ENCODE measurements at regions not wholly inside any gene's neighbourhood (a gene's known extent, or its start where the extent isn't known, plus 50 kb on each side); places are given as distances from the start of the nearest gene placed in this dataset.

DNA sequence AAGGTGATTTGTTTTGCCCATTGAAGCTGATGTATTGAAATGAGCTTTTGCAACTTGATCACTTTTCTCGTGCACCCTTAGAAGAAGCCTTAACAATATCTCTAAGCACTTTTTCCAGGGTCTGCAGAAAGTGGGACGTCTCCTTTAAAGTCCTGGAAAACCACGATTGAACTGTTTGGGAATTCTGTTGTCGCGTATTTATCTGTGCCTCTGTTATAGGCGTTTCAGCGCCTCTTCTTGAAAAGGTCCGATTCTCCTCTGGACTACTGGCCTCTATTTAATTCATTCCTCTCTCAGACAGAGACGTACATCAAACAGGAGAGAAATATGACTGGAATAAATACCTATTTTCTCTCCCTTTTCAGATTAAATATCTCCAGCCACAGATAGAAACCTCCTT lies 262.4 kb upstream of the PSMD7 start:
- no peak overlapping the region for H3K4me3 ChIP-seq (ENCODE audit: control insufficient read depth in 2 of 3, extremely low read depth in 1 of 3, insufficient read depth in 2 of 3, low read depth in 1 of 3, low read length in 3 of 3)
- H3K27ac ChIP-seq (ENCODE audit: control insufficient read depth, insufficient read depth, low read length): no peak overlapping the region
- peaks cover 3% of the 10 kb centered on the region for H3K27me3 ChIP-seq (ENCODE audit: control insufficient read depth, extremely low read depth, insufficient read depth, low read length)
- no peaks in the 10 kb centered on the region for H3K9me1 ChIP-seq (ENCODE audit: control insufficient read depth, extremely low read depth, insufficient read depth, low read length)
- no peak overlapping the region for H3K9ac ChIP-seq (ENCODE audit: control insufficient read depth, extremely low read depth, insufficient read depth, low read length)
- dilution Hi-C loops (cut with MboI; ENCODE audit: extremely low pct_ligation_motif_present, low sequenced_read_pairs): no loop called here
- H4K20me1 ChIP-seq (ENCODE audit: control insufficient read depth, extremely low read depth, insufficient read depth, low read length): no peaks in the 10 kb centered on the region
- no peak for DNase-seq (ENCODE audit: low read depth, low spot score)
- FAIRE-seq: no peak
- TF ChIP-seq, protein P1, sequence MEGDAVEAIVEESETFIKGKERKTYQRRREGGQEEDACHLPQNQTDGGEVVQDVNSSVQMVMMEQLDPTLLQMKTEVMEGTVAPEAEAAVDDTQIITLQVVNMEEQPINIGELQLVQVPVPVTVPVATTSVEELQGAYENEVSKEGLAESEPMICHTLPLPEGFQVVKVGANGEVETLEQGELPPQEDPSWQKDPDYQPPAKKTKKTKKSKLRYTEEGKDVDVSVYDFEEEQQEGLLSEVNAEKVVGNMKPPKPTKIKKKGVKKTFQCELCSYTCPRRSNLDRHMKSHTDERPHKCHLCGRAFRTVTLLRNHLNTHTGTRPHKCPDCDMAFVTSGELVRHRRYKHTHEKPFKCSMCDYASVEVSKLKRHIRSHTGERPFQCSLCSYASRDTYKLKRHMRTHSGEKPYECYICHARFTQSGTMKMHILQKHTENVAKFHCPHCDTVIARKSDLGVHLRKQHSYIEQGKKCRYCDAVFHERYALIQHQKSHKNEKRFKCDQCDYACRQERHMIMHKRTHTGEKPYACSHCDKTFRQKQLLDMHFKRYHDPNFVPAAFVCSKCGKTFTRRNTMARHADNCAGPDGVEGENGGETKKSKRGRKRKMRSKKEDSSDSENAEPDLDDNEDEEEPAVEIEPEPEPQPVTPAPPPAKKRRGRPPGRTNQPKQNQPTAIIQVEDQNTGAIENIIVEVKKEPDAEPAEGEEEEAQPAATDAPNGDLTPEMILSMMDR (optimal IDR thresholded peaks at IDR 0.05 in 1 of 3, IDR thresholded peaks at IDR 0.05 in 1 of 3, conservative IDR thresholded peaks at IDR 0.05 in 1 of 3; ENCODE audit: extremely low read depth in 1 of 3, insufficient read depth in 2 of 3, low read length in 3 of 3): no peak
- TF ChIP-seq EZH2 (IDR thresholded peaks at IDR 0.05; ENCODE audit: low read length): no peak
- H3K9me3 ChIP-seq (ENCODE audit: control insufficient read depth, low read depth, low read length): no peaks in the 10 kb centered on the region
- no peaks in the 10 kb centered on the region for H3K79me2 ChIP-seq (ENCODE audit: control insufficient read depth, insufficient read depth, low read length)
- H3K4me2 ChIP-seq (ENCODE audit: control insufficient read depth, extremely low read depth, insufficient read depth, low read depth, low read length): no peak overlapping the region
- H2AFZ ChIP-seq (ENCODE audit: control insufficient read depth, low read length): no peak overlapping the region
- no peaks in the 10 kb centered on the region for H3K36me3 ChIP-seq (ENCODE audit: control insufficient read depth in 2 of 2, extremely low read depth in 1 of 2, insufficient read depth in 2 of 2, low read length in 2 of 2)
- H3K4me1 ChIP-seq (ENCODE audit: control insufficient read depth, extremely low read depth, insufficient read depth, low read length): no peaks in the 10 kb centered on the region

DNA sequence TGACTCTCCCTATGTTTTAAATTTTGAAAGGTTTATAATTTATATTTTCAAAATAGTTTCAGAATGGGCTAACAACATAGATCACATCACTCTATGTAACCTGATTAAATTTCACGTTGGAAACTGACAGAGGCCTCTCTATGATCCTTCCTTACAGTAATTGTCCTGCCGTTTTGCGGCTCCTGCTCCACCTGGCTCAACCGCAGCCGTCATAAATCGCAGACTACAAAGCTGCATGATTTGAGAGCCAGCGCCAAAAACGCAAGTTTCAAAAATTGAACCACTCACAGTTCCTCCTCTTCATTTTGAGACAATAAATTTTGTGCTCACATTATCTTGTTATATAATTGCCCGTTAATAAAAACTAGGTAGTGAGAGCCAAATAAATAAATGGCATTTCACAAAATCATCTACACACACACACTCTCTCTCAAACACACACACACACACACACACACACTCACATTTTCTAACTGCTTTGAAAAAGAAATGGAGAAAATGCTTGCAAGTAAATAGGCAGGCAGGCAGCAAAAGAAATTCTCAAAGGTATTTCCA lies 263.1 kb upstream of the PSMD7 start:
- Histone ChIP-seq H4K20me1 (ENCODE audit: control insufficient read depth, extremely low read depth, insufficient read depth, low read length) (no peaks in the 10 kb centered on the region), H3K9ac (ENCODE audit: control insufficient read depth, extremely low read depth, insufficient read depth, low read length) (no peak overlapping the region), H3K9me3 (ENCODE audit: control insufficient read depth, low read depth, low read length) (no peaks in the 10 kb centered on the region), H3K4me3 (ENCODE audit: control insufficient read depth in 2 of 3, extremely low read depth in 1 of 3, insufficient read depth in 2 of 3, low read depth in 1 of 3, low read length in 3 of 3) (no peak overlapping the region), H3K4me2 (ENCODE audit: control insufficient read depth, extremely low read depth, insufficient read depth, low read depth, low read length) (no peak overlapping the region), H3K27me3 (ENCODE audit: control insufficient read depth, extremely low read depth, insufficient read depth, low read length) (peaks cover 3% of the 10 kb centered on the region), H3K27ac (ENCODE audit: control insufficient read depth, insufficient read depth, low read length) (no peak overlapping the region), H3K36me3 (ENCODE audit: control insufficient read depth in 2 of 2, extremely low read depth in 1 of 2, insufficient read depth in 2 of 2, low read length in 2 of 2) (no peaks in the 10 kb centered on the region), H3K9me1 (ENCODE audit: control insufficient read depth, extremely low read depth, insufficient read depth, low read length) (no peaks in the 10 kb centered on the region), H3K4me1 (ENCODE audit: control insufficient read depth, extremely low read depth, insufficient read depth, low read length) (no peaks in the 10 kb centered on the region), H3K79me2 (ENCODE audit: control insufficient read depth, insufficient read depth, low read length) (no peaks in the 10 kb centered on the region), H2AFZ (ENCODE audit: control insufficient read depth, low read length) (no peak overlapping the region)
- no peak for DNase-seq (ENCODE audit: low read depth, low spot score)
- no peak for FAIRE-seq
- dilution Hi-C loops (cut with MboI; ENCODE audit: extremely low pct_ligation_motif_present, low sequenced_read_pairs): no loop called here
- TF ChIP-seq, protein P1 (optimal IDR thresholded peaks at IDR 0.05 in 1 of 3, IDR thresholded peaks at IDR 0.05 in 1 of 3, conservative IDR thresholded peaks at IDR 0.05 in 1 of 3; ENCODE audit: extremely low read depth in 1 of 3, insufficient read depth in 2 of 3, low read length in 3 of 3): no peak
- TF ChIP-seq EZH2 (IDR thresholded peaks at IDR 0.05; ENCODE audit: low read length): no peak

Measured in keratinocyte (primary cell).